ENCODE measurements at regions not wholly inside any gene's neighbourhood (a gene's known extent, or its start where the extent isn't known, plus 50 kb on each side); places are given as distances from the start of the nearest gene placed in this dataset.
A peak's percentile ranks its signal among the peaks of the same experiment; 100 is the strongest.

GRCh38 chr2:133948610-133949290 is 305.1 kb upstream of the MGAT5 start:
- DNase-seq (peak in 2 of 3 donors; percentile 19 to 51), ATAC-seq (peak; percentile 87 to 88)
- Histone ChIP-seq H3K9me3 (ENCODE audit: control insufficient read depth, low read length) (no peaks in the 10 kb centered on the region), H3K4me1 (ENCODE audit: control insufficient read depth, insufficient read depth, low read length) (no peaks in the 10 kb centered on the region), H3K27ac (ENCODE audit: low read length) (no peak overlapping the region), H3K27me3 (ENCODE audit: control insufficient read depth, insufficient read depth) (no peaks in the 10 kb centered on the region), H3K4me3 (ENCODE audit: low read length) (no peak overlapping the region)
- WGBS = 27% methylated on average over 2 of the region's 2 CpGs
- intact Hi-C loops (cut with DNase I) = no loop called here

GRCh38 chr2:133949595-133949994 is 304.3 kb upstream of the MGAT5 start:
- Histone ChIP-seq H3K9me3 (ENCODE audit: control insufficient read depth, low read length) (no peaks in the 10 kb centered on the region), H3K4me1 (ENCODE audit: control insufficient read depth, insufficient read depth, low read length) (no peaks in the 10 kb centered on the region), H3K27ac (ENCODE audit: low read length) (no peak overlapping the region), H3K4me3 (ENCODE audit: low read length) (no peak overlapping the region), H3K27me3 (ENCODE audit: control insufficient read depth, insufficient read depth) (no peaks in the 10 kb centered on the region)
- ATAC-seq (no peak), DNase-seq (no peak)
- WGBS = 65% methylated on average over 3 of the region's 3 CpGs
- intact Hi-C loops (cut with DNase I) = no loop called here

DNA sequence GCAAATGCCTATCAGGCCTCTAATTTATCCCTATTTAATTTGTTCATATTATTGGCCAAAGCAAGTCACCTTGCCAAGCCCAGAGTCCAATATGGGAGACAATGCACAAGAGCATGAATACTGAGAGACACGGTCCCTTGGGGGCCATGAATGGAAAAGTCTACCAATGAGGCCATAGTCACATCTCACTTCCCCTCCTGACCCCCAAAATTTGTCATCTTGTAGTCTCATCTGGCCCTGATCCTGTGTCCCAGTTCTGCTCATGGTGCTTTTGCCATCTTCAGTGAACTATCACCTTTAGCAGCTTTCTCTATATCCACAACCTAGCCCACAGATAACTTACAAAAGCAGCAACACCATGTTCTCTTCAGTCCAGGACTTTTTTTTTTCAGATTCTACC is 302.7 kb upstream of the MGAT5 start:
- WGBS = 91% methylated on average over 1 of the region's 1 CpG
- Histone ChIP-seq H3K27me3 (ENCODE audit: control insufficient read depth, insufficient read depth) (no peaks in the 10 kb centered on the region), H3K4me1 (ENCODE audit: control insufficient read depth, insufficient read depth, low read length) (no peaks in the 10 kb centered on the region), H3K4me3 (ENCODE audit: low read length) (no peak overlapping the region), H3K9me3 (ENCODE audit: control insufficient read depth, low read length) (no peaks in the 10 kb centered on the region), H3K27ac (ENCODE audit: low read length) (no peak overlapping the region)
- DNase-seq (no peak), ATAC-seq (no peak)
- intact Hi-C loops (cut with DNase I) = no loop called here

DNA sequence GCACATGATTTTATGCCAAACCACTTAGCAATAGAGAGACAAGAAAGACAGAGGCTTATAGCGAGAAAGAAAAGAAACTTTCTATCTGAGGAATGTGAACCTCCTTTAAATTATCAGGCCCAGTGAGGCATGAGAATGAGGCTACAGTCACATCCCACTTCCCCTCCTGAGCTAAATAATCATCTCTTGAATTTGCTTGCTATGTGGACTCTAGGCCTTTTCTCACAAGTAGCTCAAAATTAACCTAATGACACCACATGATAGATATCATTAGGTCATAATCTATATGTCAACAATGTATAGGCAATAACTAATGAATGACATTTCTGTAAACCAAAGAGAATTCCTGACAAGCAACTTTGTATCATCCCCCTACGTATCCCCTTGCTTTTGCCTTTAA is 301.5 kb upstream of the MGAT5 start:
- no peaks in the 10 kb centered on the region for H3K27me3 ChIP-seq (ENCODE audit: control insufficient read depth, insufficient read depth)
- H3K4me1 ChIP-seq (ENCODE audit: control insufficient read depth, insufficient read depth, low read length) = no peaks in the 10 kb centered on the region
- no peaks in the 10 kb centered on the region for H3K9me3 ChIP-seq (ENCODE audit: control insufficient read depth, low read length)
- intact Hi-C loops (cut with DNase I) = no loop called here
- no peak for DNase-seq
- no peak overlapping the region for H3K27ac ChIP-seq (ENCODE audit: low read length)
- no peak overlapping the region for H3K4me3 ChIP-seq (ENCODE audit: low read length)
- no peak for ATAC-seq
- WGBS = 46% methylated on average over 2 of the region's 2 CpGs

DNA sequence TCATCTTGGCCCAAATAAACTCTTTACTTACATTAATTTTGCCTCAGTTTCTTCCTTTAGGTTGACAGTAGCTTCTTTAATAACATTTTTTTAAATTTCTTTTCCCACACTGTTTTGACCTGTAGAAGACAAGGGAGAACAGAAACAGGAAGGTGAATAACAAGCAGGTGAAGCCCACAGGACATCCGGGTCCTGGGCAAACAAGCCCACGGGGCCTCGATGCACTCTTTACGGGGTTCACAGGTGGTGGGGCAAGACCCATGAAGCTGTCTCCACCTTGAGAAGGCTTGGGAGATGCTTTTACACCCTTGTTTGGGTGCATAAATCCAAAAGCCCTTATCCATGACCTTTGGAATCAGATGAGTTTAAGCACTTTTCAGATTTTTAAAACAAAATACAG is 301.0 kb upstream of the MGAT5 start:
- DNase-seq = no peak
- no peaks in the 10 kb centered on the region for H3K27me3 ChIP-seq (ENCODE audit: control insufficient read depth, insufficient read depth)
- 85% methylated on average over 4 of the region's 4 CpGs for WGBS
- no peak for ATAC-seq
- H3K4me1 ChIP-seq (ENCODE audit: control insufficient read depth, insufficient read depth, low read length) = no peaks in the 10 kb centered on the region
- H3K9me3 ChIP-seq (ENCODE audit: control insufficient read depth, low read length) = no peaks in the 10 kb centered on the region
- no peak overlapping the region for H3K27ac ChIP-seq (ENCODE audit: low read length)
- H3K4me3 ChIP-seq (ENCODE audit: low read length) = no peak overlapping the region
- intact Hi-C loops (cut with DNase I) = no loop called here

- H3K4me3 ChIP-seq (ENCODE audit: low read length) = no peak overlapping the region
- no peaks in the 10 kb centered on the region for H3K4me1 ChIP-seq (ENCODE audit: control insufficient read depth, insufficient read depth, low read length)
- no peak overlapping the region for H3K27ac ChIP-seq (ENCODE audit: low read length)
- no peak for DNase-seq
- no peak for ATAC-seq
- intact Hi-C loops (cut with DNase I) = no loop called here
- 77% methylated on average over 4 of the region's 4 CpGs for WGBS
- H3K9me3 ChIP-seq (ENCODE audit: control insufficient read depth, low read length) = no peaks in the 10 kb centered on the region
- H3K27me3 ChIP-seq (ENCODE audit: control insufficient read depth, insufficient read depth) = no peaks in the 10 kb centered on the region
Observed at GRCh38 chr2:133953524-133953923, 300.3 kb upstream of the MGAT5 start.

GRCh38 chr2:133954636-133955035 is 299.2 kb upstream of the MGAT5 start:
- intact Hi-C loops (cut with DNase I) = no loop called here
- DNase-seq = no peak
- Histone ChIP-seq H3K27me3 (ENCODE audit: control insufficient read depth, insufficient read depth) (no peaks in the 10 kb centered on the region), H3K4me3 (ENCODE audit: low read length) (no peak overlapping the region), H3K4me1 (ENCODE audit: control insufficient read depth, insufficient read depth, low read length) (no peaks in the 10 kb centered on the region), H3K27ac (ENCODE audit: low read length) (no peak overlapping the region), H3K9me3 (ENCODE audit: control insufficient read depth, low read length) (no peaks in the 10 kb centered on the region)
- WGBS = 89% methylated on average over 1 of the region's 1 CpG
- ATAC-seq = no peak

- 56% methylated on average over 3 of the region's 3 CpGs for WGBS
- no peak overlapping the region for H3K27ac ChIP-seq (ENCODE audit: low read length)
- ATAC-seq = no peak
- no peak overlapping the region for H3K4me3 ChIP-seq (ENCODE audit: low read length)
- no peaks in the 10 kb centered on the region for H3K4me1 ChIP-seq (ENCODE audit: control insufficient read depth, insufficient read depth, low read length)
- intact Hi-C loops (cut with DNase I) = no loop called here
- no peaks in the 10 kb centered on the region for H3K9me3 ChIP-seq (ENCODE audit: control insufficient read depth, low read length)
- DNase-seq = no peak
- no peaks in the 10 kb centered on the region for H3K27me3 ChIP-seq (ENCODE audit: control insufficient read depth, insufficient read depth)
Observed at GRCh38 chr2:133955169-133955568, 298.7 kb upstream of the MGAT5 start.

- Histone ChIP-seq H3K9me3 (ENCODE audit: control insufficient read depth, low read length) (no peaks in the 10 kb centered on the region), H3K4me1 (ENCODE audit: control insufficient read depth, insufficient read depth, low read length) (no peaks in the 10 kb centered on the region), H3K27me3 (ENCODE audit: control insufficient read depth, insufficient read depth) (no peaks in the 10 kb centered on the region), H3K27ac (ENCODE audit: low read length) (no peak overlapping the region), H3K4me3 (ENCODE audit: low read length) (no peak overlapping the region)
- DNase-seq (no peak), ATAC-seq (peak; percentile 26 to 32)
- WGBS = 52% methylated on average over 4 of the region's 4 CpGs
- intact Hi-C loops (cut with DNase I) = no loop called here
Observed at GRCh38 chr2:133956434-133956935, 297.4 kb upstream of the MGAT5 start.

GRCh38 chr2:133957724-133958480 is 296.0 kb upstream of the MGAT5 start:
- no peak for DNase-seq
- 35% methylated on average over 6 of the region's 6 CpGs for WGBS
- no peak for ATAC-seq
- H3K4me1 ChIP-seq (ENCODE audit: control insufficient read depth, insufficient read depth, low read length) = no peaks in the 10 kb centered on the region
- H3K4me3 ChIP-seq (ENCODE audit: low read length) = no peak overlapping the region
- H3K27me3 ChIP-seq (ENCODE audit: control insufficient read depth, insufficient read depth) = no peaks in the 10 kb centered on the region
- no peak overlapping the region for H3K27ac ChIP-seq (ENCODE audit: low read length)
- intact Hi-C loops (cut with DNase I) = no loop called here
- no peaks in the 10 kb centered on the region for H3K9me3 ChIP-seq (ENCODE audit: control insufficient read depth, low read length)

- no peak overlapping the region for H3K27ac ChIP-seq (ENCODE audit: low read length)
- no peak for ATAC-seq
- no peaks in the 10 kb centered on the region for H3K4me1 ChIP-seq (ENCODE audit: control insufficient read depth, insufficient read depth, low read length)
- no peaks in the 10 kb centered on the region for H3K27me3 ChIP-seq (ENCODE audit: control insufficient read depth, insufficient read depth)
- DNase-seq = no peak
- no peaks in the 10 kb centered on the region for H3K9me3 ChIP-seq (ENCODE audit: control insufficient read depth, low read length)
- 57% methylated on average over 1 of the region's 1 CpG for WGBS
- intact Hi-C loops (cut with DNase I) = no loop called here
- no peak overlapping the region for H3K4me3 ChIP-seq (ENCODE audit: low read length)
Observed at GRCh38 chr2:133959066-133959465, 294.8 kb upstream of the MGAT5 start.

All from right cardiac atrium (tissue), 5 donors.